ENCODE measurements at regions not wholly inside any gene's neighbourhood (a gene's known extent, or its start where the extent isn't known, plus 50 kb on each side); places are given as distances from the start of the nearest gene placed in this dataset.

- TF ChIP-seq TOE1 (IDR thresholded peaks at IDR 0.05; ENCODE audit: borderline replicate concordance) (peak; percentile 54; the same call in 1 of the 2 replicates), TOE1 (CRISPR knock-in tag; IDR thresholded peaks at IDR 0.05; ENCODE audit: borderline replicate concordance, low read depth) (no peak), XRCC5 (IDR thresholded peaks at IDR 0.05; ENCODE audit: low read depth, low read length) (no peak), SIN3B (IDR thresholded peaks at IDR 0.05; ENCODE audit: low read depth) (no peak), HDAC3 (IDR thresholded peaks at IDR 0.05; ENCODE audit: borderline replicate concordance, partially characterized antibody) (no peak), FOXM1 (IDR thresholded peaks at IDR 0.05; ENCODE audit: low read depth) (no peak), FOXM1 (CRISPR knock-in tag; IDR thresholded peaks at IDR 0.05; ENCODE audit: low read depth) (no peak), ZBTB49 (CRISPR knock-in tag; IDR thresholded peaks at IDR 0.05; ENCODE audit: borderline replicate concordance) (no peak), IRF9 (tag; IDR thresholded peaks at IDR 0.05) (0 out of 2 replicates have a peak, but pooled peaks have one; percentile 44), FOXA1 (IDR thresholded peaks at IDR 0.05; ENCODE audit: borderline replicate concordance) (no peak), ATF6 (CRISPR knock-in tag; IDR thresholded peaks at IDR 0.05) (no peak), NUFIP1 (IDR thresholded peaks at IDR 0.05; ENCODE audit: partially characterized antibody) (no peak), SMARCE1 (IDR thresholded peaks at IDR 0.05) (peak; percentile 72), E2F8 (IDR thresholded peaks at IDR 0.05; ENCODE audit: low read depth, partially characterized antibody) (no peak), ZKSCAN1 (IDR thresholded peaks at IDR 0.05; ENCODE audit: low read depth, low read length) (no peak), THRAP3 (IDR thresholded peaks at IDR 0.05; ENCODE audit: borderline replicate concordance) (no peak), HBP1 (CRISPR knock-in tag; IDR thresholded peaks at IDR 0.05) (no peak)
Observed at GRCh38 chr4:23333946-23334878, 555.6 kb downstream of the PPARGC1A start (continued).

Measured in K562 (cell line).